Right cardiac atrium (tissue), 5 donors: ENCODE measurements at regions not wholly inside any gene's neighbourhood (a gene's known extent, or its start where the extent isn't known, plus 50 kb on each side); places are given as distances from the start of the nearest gene placed in this dataset.

Experiments
- ATAC-seq, 2 donors: fragments of 200-7000 bp; cut with Tn5 transposase; one replicate each; pipeline versions ENCODE4 v1.8.0 to v1.9.1; 2020; ENCODE audit warnings: moderate library complexity in 2 of 2, mild to moderate bottlenecking in 1 of 2
- DNase-seq, 3 donors: peaks; one replicate each; pipeline ENCODE4 v3.0.0-alpha.2; 2020
- H3K27ac ChIP-seq: one replicate; pipeline ENCODE4 v1.5.1; 2013; ENCODE audit warnings: mild to moderate bottlenecking, low read length, control low read depth, moderate library complexity
- H3K27me3 ChIP-seq: one replicate; pipeline ENCODE4 v1.6.1; 2013; ENCODE audit not compliant: control insufficient read depth, insufficient read depth
- H3K4me1 ChIP-seq: one replicate; pipeline ENCODE4 v1.6.1; 2013; ENCODE audit warnings: low read length; ENCODE audit not compliant: control insufficient read depth, insufficient read depth
- H3K4me3 ChIP-seq: one replicate; pipeline ENCODE4 v1.5.1; 2013; ENCODE audit warnings: low read length, control low read depth
- H3K9me3 ChIP-seq: one replicate; pipeline ENCODE4 v1.6.1; 2013; ENCODE audit warnings: low read length; ENCODE audit not compliant: control insufficient read depth
- WGBS: extraction: QIAGEN DNeasy Blood & Tissue Kit; methylation state at CpG from one replicate; pipeline ENCODE4 v1.1.7; 2013; 5-methylcytosine and 5-hydroxymethylcytosine counted together
- intact Hi-C, 4 donors: fragments of 100-400 bp; cut with DNase I; formaldehyde crosslinking; loops; one replicate each; pipeline versions ENCODE4 v1.11.0 to v1.14.0; 2022 to 2023
- donor health status: healthy with polysubstance abuse.
- donor health status: DM: no; HTN: yes; CAD: no.
- donor health status: DM: no; HTN: no; CAD: no.
- donor health status: DM: no; HTN: yes; CAD: no; lungs with severe emphysema.
- donor health status: DM: yes; HTN: yes; CAD: no.

DNA sequence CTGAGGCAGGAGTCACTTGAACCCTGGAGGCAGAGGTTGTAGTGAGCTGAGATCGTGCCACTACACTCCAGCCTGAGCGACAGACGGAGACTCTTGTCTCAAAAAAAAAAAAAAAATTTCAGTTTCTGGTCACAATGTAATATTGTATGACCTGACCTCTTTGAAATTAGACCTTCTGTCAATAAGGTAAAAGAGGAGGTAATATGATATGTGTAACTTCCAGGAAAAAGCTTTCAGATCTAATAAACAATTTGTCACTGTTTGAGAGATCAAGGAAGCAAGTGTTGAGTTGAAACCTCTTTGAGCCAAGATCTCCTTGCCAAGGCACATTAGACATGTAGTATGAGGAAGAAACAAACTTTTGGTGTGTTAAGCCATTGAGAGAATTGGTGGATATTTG, 101.7 kb upstream of the ATF7IP start:
- H3K27ac ChIP-seq = no peak overlapping the region
- no peaks in the 10 kb centered on the region for H3K9me3 ChIP-seq
- no peak for ATAC-seq
- no peaks in the 10 kb centered on the region for H3K27me3 ChIP-seq
- 98% methylated on average over 3 of the region's 3 CpGs for WGBS
- no peak overlapping the region for H3K4me3 ChIP-seq
- no peak for DNase-seq
- intact Hi-C loops = loop anchor here in 1 of 4 donors (10.0 kb wide), 1 partner anchor 91 kb away; no protein-coding TSS in a partner anchor
- peaks cover 5% of the 10 kb centered on the region for H3K4me1 ChIP-seq

DNA sequence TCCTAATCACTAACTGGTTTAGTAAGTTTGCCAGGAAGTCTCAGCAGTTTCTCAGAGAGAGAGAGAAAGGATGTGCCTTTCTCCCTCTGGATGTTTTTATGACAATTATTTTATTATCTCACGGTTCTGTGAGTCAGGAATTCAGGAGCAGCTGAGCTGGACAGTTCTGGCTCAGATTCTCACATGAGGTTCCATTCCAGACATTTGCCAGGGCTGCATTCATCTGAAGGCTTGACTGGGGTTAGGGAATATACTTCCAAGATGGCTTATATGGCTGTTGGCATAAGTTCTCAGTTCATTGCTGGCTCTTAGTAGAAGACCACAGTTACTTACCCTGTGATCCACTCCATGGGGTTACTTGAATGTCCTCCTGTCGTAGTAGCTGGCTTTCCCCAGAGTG, 101.2 kb upstream of the ATF7IP start:
- DNase-seq (no peak), ATAC-seq (no peak)
- Histone ChIP-seq H3K4me3 (no peak overlapping the region), H3K4me1 (peaks cover 5% of the 10 kb centered on the region), H3K9me3 (no peaks in the 10 kb centered on the region), H3K27me3 (no peaks in the 10 kb centered on the region), H3K27ac (no peak overlapping the region)
- intact Hi-C loops = loop anchor here in 1 of 4 donors (10.0 kb wide), 1 partner anchor 90 kb away; no protein-coding TSS in a partner anchor
- WGBS = 74% methylated on average over 2 of the region's 2 CpGs

GRCh38 chr12:14264778-14265177, 100.7 kb upstream of the ATF7IP start:
- DNase-seq = no peak
- ATAC-seq = no peak
- Histone ChIP-seq H3K27me3 (no peaks in the 10 kb centered on the region), H3K27ac (no peak overlapping the region), H3K9me3 (no peaks in the 10 kb centered on the region), H3K4me1 (peaks cover 5% of the 10 kb centered on the region), H3K4me3 (no peak overlapping the region)
- intact Hi-C loops = loop anchor here in 1 of 4 donors (10.0 kb wide), 1 partner anchor 90 kb away; no protein-coding TSS in a partner anchor
- 82% methylated on average over 3 of the region's 3 CpGs for WGBS

DNA sequence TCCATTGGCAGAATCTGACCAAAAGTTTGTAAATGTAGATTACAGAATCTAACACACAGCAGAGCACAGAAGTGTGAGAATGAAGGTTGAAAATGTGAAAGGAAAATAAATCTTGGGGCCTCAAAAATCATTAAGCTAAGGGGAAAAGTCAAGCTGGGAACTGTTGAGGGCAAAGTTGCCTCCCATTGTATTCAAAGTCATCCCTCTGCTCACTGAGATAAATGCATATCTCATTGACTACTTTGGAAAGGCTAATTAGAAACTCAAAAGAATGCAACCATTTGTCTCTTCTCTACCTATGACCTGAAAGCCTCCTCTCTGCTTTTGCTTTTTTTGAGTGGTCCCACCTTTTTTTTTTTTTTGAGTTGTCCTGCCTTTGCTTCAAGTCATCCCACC, 97.4 kb upstream of the ATF7IP start:
- H3K4me1 ChIP-seq = peaks cover 1% of the 10 kb centered on the region
- DNase-seq (no peak), ATAC-seq (no peak)
- H3K27me3 ChIP-seq = no peaks in the 10 kb centered on the region
- H3K9me3 ChIP-seq = no peaks in the 10 kb centered on the region
- H3K27ac ChIP-seq = no peak overlapping the region
- intact Hi-C loops = loop anchor here in 1 of 4 donors (10.0 kb wide), 1 partner anchor 87 kb away; no protein-coding TSS in a partner anchor
- H3K4me3 ChIP-seq = no peak overlapping the region

GRCh38 chr12:14270392-14270791, 95.1 kb upstream of the ATF7IP start:
- intact Hi-C loops = no loop called here
- DNase-seq = no peak
- no peak overlapping the region for H3K27ac ChIP-seq
- no peak for ATAC-seq
- H3K4me3 ChIP-seq = no peak overlapping the region
- H3K27me3 ChIP-seq = no peaks in the 10 kb centered on the region
- no peaks in the 10 kb centered on the region for H3K9me3 ChIP-seq
- H3K4me1 ChIP-seq = peaks cover 1% of the 10 kb centered on the region

DNA sequence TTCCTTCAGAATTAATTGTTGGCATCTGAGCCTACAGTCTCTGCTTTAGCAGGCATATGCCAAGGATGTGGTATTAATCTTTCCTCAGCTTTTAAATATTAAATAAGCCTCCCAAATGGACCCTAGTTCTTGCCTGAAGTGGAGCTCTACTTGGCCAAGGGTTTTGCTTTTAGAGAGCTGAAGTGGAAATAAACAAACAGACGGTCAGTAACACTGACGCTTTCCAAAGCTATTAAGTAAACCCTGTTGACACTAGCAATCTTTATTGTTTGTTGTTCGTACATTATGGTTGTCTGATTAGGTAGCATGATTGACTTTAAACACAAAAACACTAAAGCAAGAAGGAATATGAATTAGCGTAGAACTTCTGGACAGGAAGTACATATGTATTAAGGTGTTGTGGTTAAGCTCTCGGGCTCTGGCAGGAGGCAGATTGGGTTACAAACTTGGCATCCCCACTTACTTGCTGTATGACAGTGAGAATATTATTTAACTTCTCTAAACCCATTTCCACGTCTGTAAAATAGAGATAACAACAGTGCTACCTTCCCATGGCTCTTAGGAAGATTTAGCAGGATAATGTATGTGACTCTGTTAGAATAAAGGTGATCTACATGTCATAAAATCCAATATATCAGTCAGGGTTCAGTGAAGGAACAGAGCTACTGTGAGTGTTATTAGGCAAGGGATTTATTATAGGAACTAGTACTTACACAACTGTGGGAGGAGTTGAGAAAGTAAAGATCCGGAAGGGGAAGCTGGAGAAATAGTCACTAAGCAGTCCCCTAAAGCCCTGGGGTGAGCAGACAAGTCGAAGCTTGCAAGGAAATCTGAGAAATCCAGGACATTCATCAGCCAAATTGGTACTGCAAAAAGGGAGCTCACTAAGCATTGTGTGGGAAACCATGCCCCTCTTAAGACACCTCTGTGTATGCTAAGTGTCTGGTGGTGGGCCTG, 92.2 kb upstream of the ATF7IP start:
- intact Hi-C loops = no loop called here
- Histone ChIP-seq H3K27ac (no peak overlapping the region), H3K9me3 (no peaks in the 10 kb centered on the region), H3K4me1 (no peaks in the 10 kb centered on the region), H3K4me3 (no peak overlapping the region), H3K27me3 (no peaks in the 10 kb centered on the region)
- DNase-seq = no peak
- 56% methylated on average over 8 of the region's 8 CpGs for WGBS
- ATAC-seq = peak; percentile 44 to 60

- Histone ChIP-seq H3K4me1 (no peaks in the 10 kb centered on the region), H3K9me3 (no peaks in the 10 kb centered on the region), H3K27me3 (no peaks in the 10 kb centered on the region), H3K4me3 (no peak overlapping the region), H3K27ac (no peak overlapping the region)
- WGBS = 89% methylated on average over 6 of the region's 6 CpGs
- ATAC-seq (no peak), DNase-seq (no peak)
- intact Hi-C loops = no loop called here
Observed at GRCh38 chr12:14273913-14274311, 91.6 kb upstream of the ATF7IP start.

DNA sequence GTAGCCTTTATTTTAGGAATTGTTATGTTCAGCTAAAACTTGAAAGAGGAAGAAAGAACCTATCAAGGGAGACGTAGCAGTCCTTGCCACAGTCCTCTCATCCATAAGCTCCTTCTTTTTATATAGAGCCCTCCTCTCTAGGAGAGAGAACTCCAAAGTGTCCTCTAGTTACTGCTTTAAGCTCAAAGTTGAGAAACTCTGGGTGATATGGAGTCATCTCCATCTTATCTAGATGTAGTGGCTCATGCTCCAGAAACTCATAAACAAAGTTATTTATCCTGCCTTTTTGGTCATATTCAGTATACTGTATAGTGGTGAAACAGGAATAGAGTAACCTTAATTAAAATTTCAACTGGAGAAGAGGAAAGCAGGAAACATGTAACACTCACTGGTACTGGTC, 90.4 kb upstream of the ATF7IP start:
- Histone ChIP-seq H3K4me3 (no peak overlapping the region), H3K4me1 (no peaks in the 10 kb centered on the region), H3K27me3 (no peaks in the 10 kb centered on the region), H3K27ac (no peak overlapping the region), H3K9me3 (no peaks in the 10 kb centered on the region)
- no peak for DNase-seq
- intact Hi-C loops = no loop called here
- ATAC-seq = no peak
- 40% methylated on average over 1 of the region's 1 CpG for WGBS

DNA sequence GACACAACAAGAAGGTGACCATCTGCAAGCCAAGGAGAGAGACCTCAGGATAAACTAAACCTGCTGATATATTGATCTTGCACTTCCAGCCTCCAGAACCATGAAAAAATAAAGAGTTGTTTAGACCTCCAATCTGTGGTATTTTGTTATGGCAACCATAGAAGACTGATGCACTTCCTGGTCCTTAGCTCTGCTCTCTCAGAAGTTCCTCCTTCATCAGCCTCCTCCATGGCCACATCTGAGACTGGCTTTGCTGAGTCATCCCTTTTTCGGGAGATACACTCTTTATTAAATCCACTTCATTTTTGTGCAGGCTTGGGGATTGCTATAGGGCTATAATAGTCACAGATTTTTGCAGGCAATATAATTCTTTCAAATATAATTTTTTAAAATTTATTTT, 89.6 kb upstream of the ATF7IP start:
- intact Hi-C loops = no loop called here
- no peaks in the 10 kb centered on the region for H3K27me3 ChIP-seq
- 73% methylated on average over 1 of the region's 1 CpG for WGBS
- H3K9me3 ChIP-seq = no peaks in the 10 kb centered on the region
- DNase-seq (no peak), ATAC-seq (no peak)
- no peak overlapping the region for H3K27ac ChIP-seq
- no peaks in the 10 kb centered on the region for H3K4me1 ChIP-seq
- H3K4me3 ChIP-seq = no peak overlapping the region

- Histone ChIP-seq H3K9me3 (no peaks in the 10 kb centered on the region), H3K27me3 (no peaks in the 10 kb centered on the region), H3K4me3 (no peak overlapping the region), H3K27ac (no peak overlapping the region), H3K4me1 (no peaks in the 10 kb centered on the region)
- ATAC-seq = no peak
- no peak for DNase-seq
- intact Hi-C loops = no loop called here
- 93% methylated on average over 1 of the region's 1 CpG for WGBS
Observed at GRCh38 chr12:14278294-14278953, 87.1 kb upstream of the ATF7IP start.

DNA sequence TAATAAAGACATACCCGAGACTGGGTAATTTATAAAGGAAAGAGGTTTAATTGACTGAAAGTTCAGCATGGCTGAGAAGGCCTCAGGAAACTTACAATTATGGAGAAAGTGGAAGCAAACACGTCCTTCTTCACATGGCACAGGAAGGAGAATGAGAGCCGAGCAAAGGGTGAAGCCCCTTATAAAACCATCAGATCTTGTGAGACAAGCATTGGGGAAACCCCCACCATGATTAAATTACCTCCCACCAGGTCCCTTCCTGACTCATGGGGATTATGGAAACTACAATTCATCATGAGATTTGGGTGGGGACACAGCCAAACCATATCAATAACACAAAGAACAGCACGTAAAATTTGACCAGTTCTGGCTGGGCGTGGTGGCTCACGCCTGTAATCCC, 85.6 kb upstream of the ATF7IP start:
- DNase-seq (no peak), ATAC-seq (no peak)
- H3K9me3 ChIP-seq = no peaks in the 10 kb centered on the region
- H3K27me3 ChIP-seq = no peaks in the 10 kb centered on the region
- WGBS = 87% methylated on average over 6 of the region's 6 CpGs
- intact Hi-C loops = no loop called here
- no peak overlapping the region for H3K4me3 ChIP-seq
- no peaks in the 10 kb centered on the region for H3K4me1 ChIP-seq
- H3K27ac ChIP-seq = no peak overlapping the region
